ENCODE measurements at regions not wholly inside any gene's neighbourhood (a gene's known extent, or its start where the extent isn't known, plus 50 kb on each side); places are given as distances from the start of the nearest gene placed in this dataset.

DNA sequence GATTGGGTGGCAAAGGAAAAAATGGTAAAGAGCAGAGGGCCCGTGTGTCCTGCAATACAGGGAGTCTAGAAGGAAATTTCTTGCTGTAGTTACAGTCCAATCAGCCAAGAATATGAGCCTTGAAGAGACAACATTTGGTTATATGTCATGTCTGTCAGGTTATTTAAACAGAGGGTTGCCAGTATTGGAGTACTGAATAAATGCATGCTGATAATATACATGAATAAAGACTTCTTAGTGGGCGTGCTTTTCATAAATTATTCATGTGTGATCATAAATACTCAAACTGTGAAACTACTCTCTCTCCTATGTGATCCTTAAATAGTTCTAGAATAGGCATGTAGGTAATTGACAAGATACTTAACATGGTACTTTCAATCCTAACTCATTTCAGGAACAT, 249.0 kb downstream of the CRPPA start:
- Histone ChIP-seq H3K4me3 (ENCODE audit: severe bottlenecking) (no peak overlapping the region), H3K27me3 (ENCODE audit: insufficient read depth, poor library complexity, severe bottlenecking) (no peaks in the 10 kb centered on the region), H3K4me1 (ENCODE audit: insufficient read depth, poor library complexity, severe bottlenecking) (no peaks in the 10 kb centered on the region), H3K36me3 (ENCODE audit: low read depth) (no peaks in the 10 kb centered on the region), H3K9me3 (ENCODE audit: severe bottlenecking) (no peaks in the 10 kb centered on the region), H3K27ac (ENCODE audit: poor library complexity, severe bottlenecking) (no peak overlapping the region)
- ATAC-seq (ENCODE audit: low read depth): no peak
- no peak for DNase-seq (ENCODE audit: low spot score)
- TF ChIP-seq, protein P1, sequence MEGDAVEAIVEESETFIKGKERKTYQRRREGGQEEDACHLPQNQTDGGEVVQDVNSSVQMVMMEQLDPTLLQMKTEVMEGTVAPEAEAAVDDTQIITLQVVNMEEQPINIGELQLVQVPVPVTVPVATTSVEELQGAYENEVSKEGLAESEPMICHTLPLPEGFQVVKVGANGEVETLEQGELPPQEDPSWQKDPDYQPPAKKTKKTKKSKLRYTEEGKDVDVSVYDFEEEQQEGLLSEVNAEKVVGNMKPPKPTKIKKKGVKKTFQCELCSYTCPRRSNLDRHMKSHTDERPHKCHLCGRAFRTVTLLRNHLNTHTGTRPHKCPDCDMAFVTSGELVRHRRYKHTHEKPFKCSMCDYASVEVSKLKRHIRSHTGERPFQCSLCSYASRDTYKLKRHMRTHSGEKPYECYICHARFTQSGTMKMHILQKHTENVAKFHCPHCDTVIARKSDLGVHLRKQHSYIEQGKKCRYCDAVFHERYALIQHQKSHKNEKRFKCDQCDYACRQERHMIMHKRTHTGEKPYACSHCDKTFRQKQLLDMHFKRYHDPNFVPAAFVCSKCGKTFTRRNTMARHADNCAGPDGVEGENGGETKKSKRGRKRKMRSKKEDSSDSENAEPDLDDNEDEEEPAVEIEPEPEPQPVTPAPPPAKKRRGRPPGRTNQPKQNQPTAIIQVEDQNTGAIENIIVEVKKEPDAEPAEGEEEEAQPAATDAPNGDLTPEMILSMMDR (IDR thresholded peaks at IDR 0.05; ENCODE audit: poor library complexity, severe bottlenecking): no peak

GRCh38 chr7:16171928-16172327, 249.4 kb downstream of the CRPPA start:
- H3K4me1 ChIP-seq (ENCODE audit: insufficient read depth, poor library complexity, severe bottlenecking): no peaks in the 10 kb centered on the region
- no peaks in the 10 kb centered on the region for H3K36me3 ChIP-seq (ENCODE audit: low read depth)
- TF ChIP-seq, protein P1 (IDR thresholded peaks at IDR 0.05; ENCODE audit: poor library complexity, severe bottlenecking): no peak
- H3K27me3 ChIP-seq (ENCODE audit: insufficient read depth, poor library complexity, severe bottlenecking): no peaks in the 10 kb centered on the region
- H3K27ac ChIP-seq (ENCODE audit: poor library complexity, severe bottlenecking): no peak overlapping the region
- ATAC-seq (ENCODE audit: low read depth): no peak
- H3K9me3 ChIP-seq (ENCODE audit: severe bottlenecking): no peaks in the 10 kb centered on the region
- H3K4me3 ChIP-seq (ENCODE audit: severe bottlenecking): no peak overlapping the region
- DNase-seq (ENCODE audit: low spot score): no peak

DNA sequence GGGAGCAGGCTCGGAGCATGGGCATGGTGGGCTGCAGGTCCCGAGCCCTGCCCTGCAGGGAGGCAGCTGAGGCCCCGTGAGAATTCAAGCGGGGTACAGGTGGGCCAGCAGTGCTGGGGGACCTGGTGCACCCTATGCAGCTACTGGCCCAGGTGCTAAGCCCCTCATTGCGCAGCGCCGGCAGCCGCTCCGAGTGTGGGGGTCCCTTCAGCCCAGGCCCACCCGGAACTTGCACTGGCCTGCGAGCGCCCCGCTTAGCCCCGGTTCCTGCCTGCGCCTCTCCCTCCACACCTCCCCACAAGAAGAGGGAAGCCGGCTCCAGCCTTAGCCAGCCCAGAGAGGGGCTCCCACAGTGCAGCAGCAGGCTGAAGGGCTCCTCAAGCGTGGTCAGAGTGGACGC, 250.7 kb downstream of the CRPPA start:
- no peaks in the 10 kb centered on the region for H3K4me1 ChIP-seq (ENCODE audit: insufficient read depth, poor library complexity, severe bottlenecking)
- TF ChIP-seq, protein P1 (IDR thresholded peaks at IDR 0.05; ENCODE audit: poor library complexity, severe bottlenecking): no peak
- no peak overlapping the region for H3K4me3 ChIP-seq (ENCODE audit: severe bottlenecking)
- no peak overlapping the region for H3K27ac ChIP-seq (ENCODE audit: poor library complexity, severe bottlenecking)
- DNase-seq (ENCODE audit: low spot score) (no peak), ATAC-seq (ENCODE audit: low read depth) (no peak)
- no peaks in the 10 kb centered on the region for H3K9me3 ChIP-seq (ENCODE audit: severe bottlenecking)
- H3K36me3 ChIP-seq (ENCODE audit: low read depth): no peaks in the 10 kb centered on the region
- no peaks in the 10 kb centered on the region for H3K27me3 ChIP-seq (ENCODE audit: insufficient read depth, poor library complexity, severe bottlenecking)

GRCh38 chr7:16169537-16169936, 251.8 kb downstream of the CRPPA start:
- TF ChIP-seq, protein P1 (IDR thresholded peaks at IDR 0.05; ENCODE audit: poor library complexity, severe bottlenecking): no peak
- Histone ChIP-seq H3K27ac (ENCODE audit: poor library complexity, severe bottlenecking) (no peak overlapping the region), H3K27me3 (ENCODE audit: insufficient read depth, poor library complexity, severe bottlenecking) (no peaks in the 10 kb centered on the region), H3K9me3 (ENCODE audit: severe bottlenecking) (no peaks in the 10 kb centered on the region), H3K4me1 (ENCODE audit: insufficient read depth, poor library complexity, severe bottlenecking) (no peaks in the 10 kb centered on the region), H3K4me3 (ENCODE audit: severe bottlenecking) (no peak overlapping the region), H3K36me3 (ENCODE audit: low read depth) (no peaks in the 10 kb centered on the region)
- ATAC-seq (ENCODE audit: low read depth): no peak
- DNase-seq (ENCODE audit: low spot score): no peak

DNA sequence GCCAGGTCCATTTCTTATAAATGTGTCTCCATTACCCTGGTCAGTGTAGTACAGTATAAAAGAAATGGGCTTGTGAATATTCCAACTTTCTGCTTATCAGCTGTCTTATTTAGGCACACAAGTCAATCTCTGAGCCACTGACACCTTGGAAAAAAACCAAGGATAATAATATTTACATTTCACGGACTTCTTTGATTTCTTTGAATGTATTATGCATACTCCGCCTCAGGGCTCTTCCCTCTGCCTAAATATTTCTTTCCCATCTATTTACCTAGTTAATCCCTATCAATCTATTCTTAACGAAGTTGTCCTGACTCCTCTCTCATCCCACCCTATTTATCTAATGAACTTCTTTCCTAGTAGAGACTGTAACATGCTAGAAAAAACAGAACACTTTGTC, 253.8 kb downstream of the CRPPA start:
- H3K4me1 ChIP-seq (ENCODE audit: insufficient read depth, poor library complexity, severe bottlenecking): no peaks in the 10 kb centered on the region
- H3K4me3 ChIP-seq (ENCODE audit: severe bottlenecking): no peak overlapping the region
- TF ChIP-seq, protein P1 (IDR thresholded peaks at IDR 0.05; ENCODE audit: poor library complexity, severe bottlenecking): no peak
- no peaks in the 10 kb centered on the region for H3K36me3 ChIP-seq (ENCODE audit: low read depth)
- no peaks in the 10 kb centered on the region for H3K27me3 ChIP-seq (ENCODE audit: insufficient read depth, poor library complexity, severe bottlenecking)
- DNase-seq (ENCODE audit: low spot score) (no peak), ATAC-seq (ENCODE audit: low read depth) (no peak)
- H3K27ac ChIP-seq (ENCODE audit: poor library complexity, severe bottlenecking): no peak overlapping the region
- no peaks in the 10 kb centered on the region for H3K9me3 ChIP-seq (ENCODE audit: severe bottlenecking)
